IMR-90 (cell line): ENCODE measurements at regions not wholly inside any gene's neighbourhood (a gene's known extent, or its start where the extent isn't known, plus 50 kb on each side); places are given as distances from the start of the nearest gene placed in this dataset.

Source experiments
- ATAC-seq: fragments of 200-7000 bp; cut with Tn5 transposase; 2 replicates; pipeline ENCODE4 v1.9.1; 2020; ENCODE audit warnings: low read depth, mild to moderate bottlenecking, moderate library complexity
- BruUV-seq: library from RNA; stranded (reverse); fragments of 400-500 nt; replicated peaks from 2 replicates; lab custom pipeline; 2021; lab: Mats Ljungman, UMichigan
- CTCF ChIA-PET: fragments of 300-600 bp; formaldehyde crosslinking; extraction: SDS; loops from one replicate; lab custom pipeline; 2021; ENCODE audit warnings: antibody characterized with exemption; lab: Yijun Ruan, JAX
- POLR2A ChIA-PET: fragments of 300-600 bp; sonication (Branson Sonifier 250); formaldehyde crosslinking; loops from one replicate; lab custom pipeline; 2022; ENCODE audit warnings: antibody characterized with exemption; ENCODE audit not compliant: unreplicated experiment; lab: Charles Lee
- DNase-seq: peaks from one replicate; pipeline ENCODE4 v3.0.0; 2013
- H2AFZ ChIP-seq: replicated peaks from 2 replicates; pipeline ENCODE3; 2013; ENCODE audit warnings: low read length, mild to moderate bottlenecking; ENCODE audit not compliant: poor library complexity
- H2AK5ac ChIP-seq: 2 replicates; pipeline ENCODE4 v1.6.1; 2013; ENCODE audit warnings: low read depth, low read length, inconsistent platforms
- H2AK9ac ChIP-seq: replicated peaks from 2 replicates; pipeline ENCODE3; 2013; ENCODE audit warnings: mild to moderate bottlenecking, low read depth, low read length, moderate library complexity; ENCODE audit not compliant: poor library complexity
- H2BK120ac ChIP-seq: 2 replicates; pipeline ENCODE4 v1.6.1; 2013; ENCODE audit warnings: low read depth, low read length, inconsistent platforms
- H2BK15ac ChIP-seq: 3 replicates; pipeline ENCODE4 v1.6.1; 2013; ENCODE audit warnings: low read depth, low read length, inconsistent platforms
- H2BK20ac ChIP-seq: 2 replicates; pipeline ENCODE4 v1.6.1; 2013; ENCODE audit warnings: low read depth, mild to moderate bottlenecking, inconsistent platforms, low read length, moderate library complexity
- H2BK5ac ChIP-seq: 2 replicates; pipeline ENCODE4 v1.6.1; 2013; ENCODE audit warnings: mild to moderate bottlenecking, low read depth, low read length, inconsistent platforms; ENCODE audit not compliant: poor library complexity, severe bottlenecking
- H3K14ac ChIP-seq: replicated peaks from 2 replicates; pipeline ENCODE4 v1.6.1; 2013; ENCODE audit warnings: low read depth, low read length, inconsistent platforms
- H3K18ac ChIP-seq: 2 replicates; pipeline ENCODE4 v1.6.1; 2013; ENCODE audit warnings: low read depth, low read length, control low read depth
- H3K23ac ChIP-seq: 2 replicates; pipeline ENCODE4 v1.6.1; 2013; ENCODE audit warnings: low read depth, low read length, inconsistent platforms
- H3K27ac ChIP-seq: 2 replicates; pipeline ENCODE4 v1.5.1; 2013; ENCODE audit warnings: mild to moderate bottlenecking, control low read depth, low read length; ENCODE audit not compliant: insufficient read depth
- H3K27me3 ChIP-seq: 2 replicates; pipeline ENCODE4 v1.6.1; 2013; ENCODE audit warnings: low read length; ENCODE audit not compliant: control insufficient read depth, insufficient read depth
- H3K36me3 ChIP-seq: 2 replicates; pipeline ENCODE4 v1.6.1; 2013; ENCODE audit warnings: low read length, mixed read lengths; ENCODE audit not compliant: control insufficient read depth, insufficient read depth
- H3K4ac ChIP-seq: 2 replicates; pipeline ENCODE4 v1.6.1; 2013; ENCODE audit warnings: low read depth, low read length, inconsistent platforms
- H3K4me1 ChIP-seq: 2 replicates; pipeline ENCODE4 v1.6.1; 2013; ENCODE audit warnings: low read length, mixed read lengths; ENCODE audit not compliant: control insufficient read depth, insufficient read depth
- H3K4me2 ChIP-seq: 2 replicates; pipeline ENCODE4 v1.6.1; 2013; ENCODE audit warnings: low read depth, mild to moderate bottlenecking, control low read depth, low read length, moderate library complexity
- H3K4me3 ChIP-seq: 2 replicates; pipeline ENCODE4 v1.5.1; 2013; ENCODE audit warnings: low read depth, mild to moderate bottlenecking, control low read depth, low read length, moderate library complexity; ENCODE audit not compliant: insufficient read depth
- H3K56ac ChIP-seq: 2 replicates; pipeline ENCODE4 v1.6.1; 2013; ENCODE audit warnings: low read length, inconsistent platforms; ENCODE audit not compliant: insufficient read depth; ENCODE audit errors: extremely low read depth
- H3K79me1 ChIP-seq, 2 experiments: 2 replicates each; pipeline ENCODE4 v1.6.1; 2013; ENCODE audit warnings: low read length in 2 of 2, inconsistent platforms in 1 of 2, low read depth in 1 of 2
- H3K9ac ChIP-seq: 2 replicates; pipeline ENCODE4 v1.6.1; 2013; ENCODE audit warnings: low read depth, low read length, control low read depth
- H3K9me1 ChIP-seq: 2 replicates; pipeline ENCODE4 v1.6.1; 2013; ENCODE audit warnings: low read length, inconsistent platforms; ENCODE audit not compliant: insufficient read depth
- H3K9me3 ChIP-seq: 2 replicates; pipeline ENCODE4 v1.6.1; 2013; ENCODE audit warnings: low read length; ENCODE audit not compliant: control insufficient read depth, insufficient read depth
- H4K20me1 ChIP-seq: 2 replicates; pipeline ENCODE4 v1.6.1; 2013; ENCODE audit warnings: low read length, inconsistent platforms; ENCODE audit not compliant: insufficient read depth
- H4K5ac ChIP-seq: 2 replicates; pipeline ENCODE4 v1.6.1; 2013; ENCODE audit warnings: mild to moderate bottlenecking, low read depth, low read length, control low read depth
- H4K8ac ChIP-seq, 2 experiments: 2 replicates each; pipeline ENCODE4 v1.6.1; 2013; ENCODE audit warnings: low read depth in 2 of 2, low read length in 2 of 2, control low read depth in 1 of 2, inconsistent platforms in 1 of 2
- H4K91ac ChIP-seq: 2 replicates; pipeline ENCODE4 v1.6.1; 2013; ENCODE audit warnings: low read depth, low read length, inconsistent platforms; ENCODE audit not compliant: insufficient read depth
- RFX5 ChIP-seq: IDR thresholded peaks from 2 replicates; pipeline ENCODE4 v1.8.0; 2012; ENCODE audit warnings: low read depth, mild to moderate bottlenecking, low read length, moderate library complexity
- WGBS, 2 experiments: methylation state at CpG; one replicate each; pipeline versions ENCODE4 v1.1.5 to v1.1.7; 2013; ENCODE audit warnings: missing lambda C conversion rate in 2 of 2; ENCODE audit not compliant: insufficient read length in 1 of 2; ENCODE audit errors: extremely low coverage in 2 of 2; 5-methylcytosine and 5-hydroxymethylcytosine counted together
- dilution Hi-C: fragments of 300-500 bp; cut with HindIII; formaldehyde crosslinking; loops from one replicate; pipeline ENCODE4 v1.14.3; 2018; ENCODE audit warnings: low sequenced_read_pairs; ENCODE audit not compliant: unreplicated experiment
- in situ Hi-C: fragments of 300-500 bp; cut with MboI; formaldehyde crosslinking; loops from 3 replicates; pipeline ENCODE4 v1.14.3; 2019; ENCODE audit warnings: low sequenced_read_pairs, inconsistent platforms, mixed read lengths
- intact Hi-C: fragments of 100-400 bp; cut with micrococcal nuclease; formaldehyde crosslinking; loops from 2 replicates; pipeline ENCODE4 v1.10.0; 2022

- no TSS peak for BruUV-seq
- H2AFZ ChIP-seq, result no peak overlapping the region
- H3K4me2 ChIP-seq, result no peak overlapping the region
- H3K79me1 ChIP-seq, result no peaks in the 10 kb centered on the region
- no peaks in the 10 kb centered on the region for H3K4me1 ChIP-seq
- H2AK9ac ChIP-seq, result no peak overlapping the region
- H3K9ac ChIP-seq, result no peak overlapping the region
- H3K9me3 ChIP-seq, result no peaks in the 10 kb centered on the region
- H3K56ac ChIP-seq, result no peak overlapping the region
- no peak overlapping the region for H4K8ac ChIP-seq
- dilution Hi-C loops (no loop called here), intact Hi-C loops (no loop called here), in situ Hi-C loops (no loop called here)
- H3K23ac ChIP-seq, result no peak overlapping the region
- WGBS, 2 experiments, result no CpG with 5 or more reads among the region's 4 CpGs
- no peak overlapping the region for H3K27ac ChIP-seq
- no peak overlapping the region for H2BK120ac ChIP-seq
- CTCF ChIA-PET, result no interaction called here
- no peaks in the 10 kb centered on the region for H3K27me3 ChIP-seq
- H3K4ac ChIP-seq, result no peak overlapping the region
- H4K20me1 ChIP-seq, result no peaks in the 10 kb centered on the region
- no peak overlapping the region for H2BK5ac ChIP-seq
- POLR2A ChIA-PET, result no interaction called here
- H3K4me3 ChIP-seq, result no peak overlapping the region
- H2AK5ac ChIP-seq, result no peak overlapping the region
- TF ChIP-seq RFX5, result no peak
- H4K91ac ChIP-seq, result no peak overlapping the region
- no peaks in the 10 kb centered on the region for H3K36me3 ChIP-seq
- H2BK15ac ChIP-seq, result no peak overlapping the region
- ATAC-seq (no peak), DNase-seq (no peak)
- no peak overlapping the region for H3K18ac ChIP-seq
- H3K14ac ChIP-seq, result no peak overlapping the region
- H3K9me1 ChIP-seq, result no peaks in the 10 kb centered on the region
- H4K5ac ChIP-seq, result no peak overlapping the region
- H2BK20ac ChIP-seq, result no peak overlapping the region
Observed at GRCh38 chr2:184305105-184305504, 293.2 kb upstream of the ZNF804A start.
